Panc1 (cell line): ENCODE measurements at regions not wholly inside any gene's neighbourhood (a gene's known extent, or its start where the extent isn't known, plus 50 kb on each side); places are given as distances from the start of the nearest gene placed in this dataset.

Experiments
- ATAC-seq: fragments of 200-7000 bp; cut with Tn5 transposase; 2 replicates; pipeline ENCODE4 v1.9.1; 2020; ENCODE audit warnings: mild to moderate bottlenecking, moderate library complexity
- BruUV-seq: library from RNA; stranded (reverse); fragments of 400-500 nt; replicated peaks from 2 replicates; lab custom pipeline; 2021; lab: Mats Ljungman, UMichigan
- CTCF ChIA-PET: fragments of 300-600 bp; sonication (Branson Sonifier 250); formaldehyde crosslinking; loops from one replicate; lab custom pipeline; 2022; ENCODE audit warnings: antibody characterized with exemption; lab: Charles Lee
- POLR2A ChIA-PET: fragments of 300-600 bp; sonication (Branson Sonifier 250); formaldehyde crosslinking; loops from one replicate; lab custom pipeline; 2022; ENCODE audit warnings: antibody characterized with exemption; lab: Charles Lee
- DNase-seq: peaks from one replicate; pipeline ENCODE4 v3.0.0-alpha.2; 2010; ENCODE audit warnings: low read depth, low spot score
- H3K27ac ChIP-seq: 2 replicates; pipeline ENCODE4 v1.5.1; 2011; ENCODE audit warnings: mild to moderate bottlenecking, low read length, inconsistent platforms
- H3K27me3 ChIP-seq: fragments of 200-500 bp; sonication (Bioruptor generic); 2 replicates; pipeline ENCODE4 v1.6.0; 2014; ENCODE audit warnings: low read length, inconsistent platforms; ENCODE audit not compliant: control insufficient read depth, insufficient read depth
- H3K36me3 ChIP-seq: fragments of 200-500 bp; sonication (Bioruptor generic); 2 replicates; pipeline ENCODE4 v1.5.1; 2014; ENCODE audit warnings: inconsistent platforms, mild to moderate bottlenecking, low read length, moderate library complexity; ENCODE audit not compliant: control insufficient read depth, insufficient read depth
- H3K4me1 ChIP-seq: 2 replicates; pipeline ENCODE4 v1.5.1; 2011; ENCODE audit warnings: inconsistent platforms, mild to moderate bottlenecking, low read length, moderate library complexity; ENCODE audit not compliant: control insufficient read depth, insufficient read depth
- H3K4me3 ChIP-seq, 2 experiments: 2 replicates each; pipeline ENCODE4 v1.5.1; 2011 to 2012; ENCODE audit warnings: low read depth in 2 of 2, low read length in 2 of 2, mild to moderate bottlenecking in 2 of 2, inconsistent platforms in 1 of 2, moderate library complexity in 1 of 2
- H3K9me3 ChIP-seq: fragments of 200-500 bp; sonication (Bioruptor generic); 2 replicates; pipeline ENCODE4 v1.5.1; 2014; ENCODE audit warnings: low read depth, mild to moderate bottlenecking, inconsistent platforms, low read length, moderate library complexity; ENCODE audit not compliant: control insufficient read depth, insufficient read depth
- POLR2AphosphoS5 ChIP-seq: IDR thresholded peaks from 2 replicates; pipeline ENCODE4 v1.6.1; 2012; ENCODE audit warnings: mild to moderate bottlenecking, low read depth, low read length, moderate library complexity
- SIN3A ChIP-seq: IDR thresholded peaks from 2 replicates; pipeline ENCODE4 v1.6.1; 2012; ENCODE audit warnings: low read depth, mild to moderate bottlenecking, low read length, moderate library complexity, borderline replicate concordance; ENCODE audit not compliant: insufficient read depth
- TCF7L2 ChIP-seq: IDR thresholded peaks from 2 replicates; pipeline ENCODE4 v1.6.1; 2011; ENCODE audit warnings: mild to moderate bottlenecking, low read depth, low read length, inconsistent platforms
- in situ Hi-C: cut with HindIII; loops from 2 replicates; pipeline ENCODE4 v1.10.0; 2016; ENCODE audit warnings: low sequenced_read_pairs, low pct_unique_long_range_greater_than_20kb
- intact Hi-C: fragments of 100-400 bp; cut with micrococcal nuclease; formaldehyde crosslinking; loops from one replicate; pipeline ENCODE4 v1.10.0; 2022; ENCODE audit not compliant: unreplicated experiment
- TF ChIP-seq, protein P1 (sequence below): fragments of 450-650 bp; IDR thresholded peaks from 2 replicates; pipeline ENCODE4 v1.5.1; 2017; ENCODE audit warnings: mild to moderate bottlenecking
- TF ChIP-seq, protein P2 (sequence below), 2 experiments: IDR thresholded peaks; 2 replicates each; pipeline ENCODE4 v1.6.1; 2011 to 2012; ENCODE audit warnings: low read depth in 2 of 2, control low read depth in 1 of 2, low read length in 1 of 2, mild to moderate bottlenecking in 1 of 2, moderate library complexity in 1 of 2; ENCODE audit not compliant: insufficient read depth in 1 of 2

DNA sequence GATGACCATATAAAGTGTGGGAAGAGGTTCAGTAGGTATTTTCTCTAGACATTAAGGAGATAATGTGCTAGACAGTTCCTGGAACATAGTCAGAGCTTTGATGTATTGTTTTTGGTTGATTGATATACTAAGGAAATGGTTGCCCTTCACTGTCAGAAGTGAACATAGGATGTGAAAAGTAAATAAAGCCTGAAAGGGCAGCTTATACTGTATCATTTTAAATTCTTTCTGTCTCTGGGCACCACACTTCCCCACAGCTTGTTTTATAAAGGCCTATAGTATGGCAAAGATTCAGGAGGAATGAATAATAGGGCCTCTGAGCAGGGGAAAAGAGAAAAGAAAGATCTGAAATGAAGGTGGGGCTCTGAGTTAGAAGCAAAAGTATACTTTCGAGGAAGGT is 72.7 kb upstream of the ITPRID2 start:
- POLR2A ChIA-PET = no interaction called here
- DNase-seq (no peak), ATAC-seq (no peak)
- Histone ChIP-seq H3K27me3 (no peaks in the 10 kb centered on the region), H3K4me1 (no peaks in the 10 kb centered on the region; the same call in 1 of the 2 replicates), H3K4me3 (no peak overlapping the region), H3K36me3 (no peaks in the 10 kb centered on the region), H3K27ac (peak overlapping the region; percentile 19; the same call in 1 of the 2 replicates), H3K9me3 (no peaks in the 10 kb centered on the region; the same call in 1 of the 2 replicates)
- in situ Hi-C loops (no loop called here), intact Hi-C loops (no loop called here)
- no peak for TF ChIP-seq SIN3A
- TF ChIP-seq, protein P1, sequence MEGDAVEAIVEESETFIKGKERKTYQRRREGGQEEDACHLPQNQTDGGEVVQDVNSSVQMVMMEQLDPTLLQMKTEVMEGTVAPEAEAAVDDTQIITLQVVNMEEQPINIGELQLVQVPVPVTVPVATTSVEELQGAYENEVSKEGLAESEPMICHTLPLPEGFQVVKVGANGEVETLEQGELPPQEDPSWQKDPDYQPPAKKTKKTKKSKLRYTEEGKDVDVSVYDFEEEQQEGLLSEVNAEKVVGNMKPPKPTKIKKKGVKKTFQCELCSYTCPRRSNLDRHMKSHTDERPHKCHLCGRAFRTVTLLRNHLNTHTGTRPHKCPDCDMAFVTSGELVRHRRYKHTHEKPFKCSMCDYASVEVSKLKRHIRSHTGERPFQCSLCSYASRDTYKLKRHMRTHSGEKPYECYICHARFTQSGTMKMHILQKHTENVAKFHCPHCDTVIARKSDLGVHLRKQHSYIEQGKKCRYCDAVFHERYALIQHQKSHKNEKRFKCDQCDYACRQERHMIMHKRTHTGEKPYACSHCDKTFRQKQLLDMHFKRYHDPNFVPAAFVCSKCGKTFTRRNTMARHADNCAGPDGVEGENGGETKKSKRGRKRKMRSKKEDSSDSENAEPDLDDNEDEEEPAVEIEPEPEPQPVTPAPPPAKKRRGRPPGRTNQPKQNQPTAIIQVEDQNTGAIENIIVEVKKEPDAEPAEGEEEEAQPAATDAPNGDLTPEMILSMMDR = no peak
- no peak for TF ChIP-seq TCF7L2
- no peak for TF ChIP-seq POLR2AphosphoS5
- TF ChIP-seq, protein P2, sequence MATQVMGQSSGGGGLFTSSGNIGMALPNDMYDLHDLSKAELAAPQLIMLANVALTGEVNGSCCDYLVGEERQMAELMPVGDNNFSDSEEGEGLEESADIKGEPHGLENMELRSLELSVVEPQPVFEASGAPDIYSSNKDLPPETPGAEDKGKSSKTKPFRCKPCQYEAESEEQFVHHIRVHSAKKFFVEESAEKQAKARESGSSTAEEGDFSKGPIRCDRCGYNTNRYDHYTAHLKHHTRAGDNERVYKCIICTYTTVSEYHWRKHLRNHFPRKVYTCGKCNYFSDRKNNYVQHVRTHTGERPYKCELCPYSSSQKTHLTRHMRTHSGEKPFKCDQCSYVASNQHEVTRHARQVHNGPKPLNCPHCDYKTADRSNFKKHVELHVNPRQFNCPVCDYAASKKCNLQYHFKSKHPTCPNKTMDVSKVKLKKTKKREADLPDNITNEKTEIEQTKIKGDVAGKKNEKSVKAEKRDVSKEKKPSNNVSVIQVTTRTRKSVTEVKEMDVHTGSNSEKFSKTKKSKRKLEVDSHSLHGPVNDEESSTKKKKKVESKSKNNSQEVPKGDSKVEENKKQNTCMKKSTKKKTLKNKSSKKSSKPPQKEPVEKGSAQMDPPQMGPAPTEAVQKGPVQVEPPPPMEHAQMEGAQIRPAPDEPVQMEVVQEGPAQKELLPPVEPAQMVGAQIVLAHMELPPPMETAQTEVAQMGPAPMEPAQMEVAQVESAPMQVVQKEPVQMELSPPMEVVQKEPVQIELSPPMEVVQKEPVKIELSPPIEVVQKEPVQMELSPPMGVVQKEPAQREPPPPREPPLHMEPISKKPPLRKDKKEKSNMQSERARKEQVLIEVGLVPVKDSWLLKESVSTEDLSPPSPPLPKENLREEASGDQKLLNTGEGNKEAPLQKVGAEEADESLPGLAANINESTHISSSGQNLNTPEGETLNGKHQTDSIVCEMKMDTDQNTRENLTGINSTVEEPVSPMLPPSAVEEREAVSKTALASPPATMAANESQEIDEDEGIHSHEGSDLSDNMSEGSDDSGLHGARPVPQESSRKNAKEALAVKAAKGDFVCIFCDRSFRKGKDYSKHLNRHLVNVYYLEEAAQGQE (IDR thresholded peaks at IDR 0.05; ENCODE audit: insufficient read depth in 1 of 2, low read depth in 2 of 2, low read length in 1 of 2) = no peak
- no TSS peak for BruUV-seq
- CTCF ChIA-PET = no interaction called here

DNA sequence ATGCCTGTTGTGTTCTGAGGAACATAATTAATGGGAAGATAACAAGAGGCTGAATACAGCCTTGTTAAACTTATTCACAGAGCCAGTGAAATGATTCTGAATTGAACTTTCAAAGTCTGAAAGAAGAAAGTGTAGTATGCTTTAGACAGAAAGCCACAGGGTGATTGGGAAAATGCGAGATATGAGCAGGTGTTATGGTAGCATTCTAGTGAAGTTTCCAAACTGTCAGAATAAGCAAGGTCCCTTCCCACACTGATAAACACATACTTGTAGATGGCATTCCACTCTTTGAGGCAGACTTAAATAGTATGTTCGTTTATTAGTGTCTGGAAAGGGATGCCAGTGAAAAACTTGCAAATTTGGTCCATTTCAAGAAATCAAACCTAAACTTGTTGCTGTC is 70.5 kb upstream of the ITPRID2 start:
- Histone ChIP-seq H3K36me3 (no peaks in the 10 kb centered on the region), H3K9me3 (no peaks in the 10 kb centered on the region; the same call in 1 of the 2 replicates), H3K4me3 (no peak overlapping the region), H3K4me1 (no peaks in the 10 kb centered on the region), H3K27me3 (no peaks in the 10 kb centered on the region), H3K27ac (peak overlapping the region; percentile 15; the same call in 1 of the 2 replicates)
- ChIA-PET CTCF (no interaction called here), POLR2A (no interaction called here)
- in situ Hi-C loops (no loop called here), intact Hi-C loops (no loop called here)
- DNase-seq (no peak), ATAC-seq (no peak)
- BruUV-seq = no TSS peak
- TF ChIP-seq, protein P1 = no peak
- TF ChIP-seq SIN3A (no peak), POLR2AphosphoS5 (no peak), TCF7L2 (no peak)
- TF ChIP-seq, protein P2 (IDR thresholded peaks at IDR 0.05; ENCODE audit: insufficient read depth in 1 of 2, low read depth in 2 of 2, low read length in 1 of 2) = no peak
